ENCODE measurements at regions not wholly inside any gene's neighbourhood (a gene's known extent, or its start where the extent isn't known, plus 50 kb on each side); places are given as distances from the start of the nearest gene placed in this dataset.

- no peak for DNase-seq
These were observed 199.5 kb downstream of the NDFIP2 start for GRCh38 chr13:79680485-79680884.

GRCh38 chr13:79679334-79679733, 198.4 kb downstream of the NDFIP2 start:
- peak; percentile 13 for DNase-seq

GRCh38 chr13:79678100-79678499, 197.1 kb downstream of the NDFIP2 start:
- no peak for DNase-seq

- no peak for DNase-seq
These were observed 195.1 kb downstream of the NDFIP2 start for GRCh38 chr13:79675931-79676660.

DNA sequence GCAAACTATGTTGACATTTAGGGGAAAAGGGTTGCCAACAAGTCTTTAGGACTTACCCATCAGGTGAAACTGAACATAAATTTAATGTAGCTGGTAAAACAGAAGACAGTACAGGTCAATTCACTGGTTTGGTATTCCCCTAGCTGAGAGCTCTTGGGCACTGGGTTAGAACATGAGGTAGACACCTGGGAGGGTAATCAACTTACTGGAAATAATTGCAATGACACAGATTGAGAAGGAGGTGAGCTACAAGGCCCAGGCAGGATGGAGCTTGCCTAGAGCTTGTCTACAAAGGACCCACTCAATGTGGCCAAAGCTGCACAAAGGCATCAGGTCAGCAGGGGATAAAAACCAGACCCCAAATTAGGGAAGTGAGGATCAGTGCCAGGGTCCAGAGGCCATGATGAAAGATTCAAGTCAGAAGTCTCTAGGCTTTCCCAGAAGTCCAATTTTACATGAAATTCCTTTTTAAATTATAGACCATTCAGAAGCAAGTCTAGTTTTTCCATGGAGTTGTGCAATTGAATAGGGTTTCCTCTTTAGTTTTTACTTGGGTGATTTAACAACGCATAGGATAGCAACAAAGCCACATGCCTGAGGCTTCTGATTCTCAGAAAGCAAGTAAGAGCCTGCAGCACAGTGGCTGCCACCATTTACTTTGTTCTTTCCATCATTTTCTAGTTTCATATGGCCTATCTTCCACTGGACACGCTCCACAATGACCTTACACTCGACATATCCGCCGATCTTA, 194.0 kb downstream of the NDFIP2 start:
- no peak for DNase-seq

DNA sequence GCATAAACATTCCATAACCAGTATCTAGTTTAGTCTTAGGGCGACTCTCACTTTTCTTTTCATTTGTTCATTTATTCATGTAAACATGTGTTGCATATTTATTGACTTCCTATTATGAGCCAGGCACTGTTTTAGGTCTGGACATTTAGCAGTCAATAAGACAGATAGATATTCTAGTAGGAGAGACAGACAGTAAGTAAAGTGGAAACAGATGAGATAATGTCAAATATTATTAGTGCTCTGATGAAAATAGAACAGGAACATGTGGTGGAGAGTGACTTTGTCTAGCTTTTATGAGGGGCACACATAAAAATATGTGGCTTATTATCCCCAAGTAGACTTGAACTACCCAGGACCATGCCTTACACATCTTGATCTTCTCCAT, 193.0 kb downstream of the NDFIP2 start:
- DNase-seq = no peak

DNA sequence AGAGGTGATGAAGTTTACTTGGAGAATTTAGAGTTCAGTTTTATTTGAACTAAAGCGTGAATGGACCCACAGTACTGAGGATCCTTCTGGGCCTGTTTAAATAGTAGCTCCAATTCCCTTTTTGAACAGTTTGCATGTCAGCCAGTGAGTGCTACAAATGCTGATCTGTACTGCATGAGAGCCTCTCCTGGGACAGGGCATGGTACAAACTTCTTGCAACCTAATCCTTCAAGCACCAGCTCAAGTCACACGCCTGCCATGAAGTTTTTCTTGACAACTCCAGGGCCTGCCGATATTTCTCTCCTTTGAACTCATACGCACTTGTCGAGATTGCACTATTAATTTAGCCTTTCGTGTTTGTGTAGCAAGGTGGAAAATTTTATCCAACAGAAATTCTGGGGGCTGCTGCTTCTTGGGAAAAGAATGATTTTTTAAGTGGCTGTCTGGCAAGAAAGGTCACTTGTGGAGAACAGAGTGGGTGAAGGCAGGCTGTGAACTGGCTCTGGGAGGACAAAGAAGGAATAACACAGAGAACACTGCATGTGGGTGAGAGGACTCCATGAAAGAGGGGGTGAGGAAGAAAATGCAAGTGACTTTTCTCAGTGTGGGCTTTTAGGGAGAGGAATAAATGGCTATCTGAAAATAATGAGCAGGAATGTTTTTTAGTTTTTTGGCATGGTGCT, 192.5 kb downstream of the NDFIP2 start:
- DNase-seq = no peak

DNA sequence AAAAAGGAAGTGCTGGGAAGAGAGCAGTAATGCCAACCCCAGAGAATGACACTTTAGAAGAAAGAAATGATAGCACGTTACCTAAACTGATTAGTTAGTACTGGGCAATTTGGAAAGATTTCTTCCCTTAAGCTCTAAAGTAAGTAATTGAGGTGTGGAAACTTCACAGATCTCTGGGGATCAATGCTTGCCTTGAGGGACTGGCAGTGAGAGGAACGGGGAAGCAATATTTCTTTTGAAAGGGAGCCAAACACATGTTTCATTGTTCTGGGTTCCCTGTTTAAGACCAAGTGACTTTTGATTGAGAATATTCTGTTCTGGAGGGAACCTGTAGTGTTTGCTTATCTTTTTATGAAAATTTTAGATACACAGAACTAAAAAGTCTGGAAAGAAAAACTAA, 190.5 kb downstream of the NDFIP2 start:
- DNase-seq = no peak

DNA sequence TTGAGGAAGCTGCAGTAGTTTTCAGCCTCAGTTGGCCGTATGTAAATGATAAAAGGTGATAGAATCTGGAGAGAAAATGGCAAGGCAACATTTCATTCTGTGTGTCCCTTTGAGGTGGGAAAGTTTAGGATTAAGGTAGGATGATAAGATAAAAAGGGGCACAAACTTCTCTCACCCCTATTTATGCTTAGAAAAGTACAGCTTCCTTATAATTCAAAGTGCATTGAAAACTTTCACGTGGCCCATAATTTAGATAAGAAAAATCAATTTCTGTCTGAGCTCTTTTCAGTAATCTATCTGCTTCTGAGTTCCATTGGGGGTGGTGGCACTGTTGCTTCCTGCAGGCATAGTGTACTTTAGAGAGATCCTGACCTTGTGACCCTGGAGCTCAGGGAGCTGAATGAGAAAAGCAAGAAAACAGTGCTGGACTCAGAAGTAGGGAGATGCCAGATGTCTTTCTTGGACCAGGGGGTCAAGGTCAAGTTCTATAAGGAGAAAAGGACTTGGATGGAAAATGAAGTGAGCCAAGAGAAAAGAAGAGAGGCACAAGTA, 187.3 kb downstream of the NDFIP2 start:
- DNase-seq = no peak

DNA sequence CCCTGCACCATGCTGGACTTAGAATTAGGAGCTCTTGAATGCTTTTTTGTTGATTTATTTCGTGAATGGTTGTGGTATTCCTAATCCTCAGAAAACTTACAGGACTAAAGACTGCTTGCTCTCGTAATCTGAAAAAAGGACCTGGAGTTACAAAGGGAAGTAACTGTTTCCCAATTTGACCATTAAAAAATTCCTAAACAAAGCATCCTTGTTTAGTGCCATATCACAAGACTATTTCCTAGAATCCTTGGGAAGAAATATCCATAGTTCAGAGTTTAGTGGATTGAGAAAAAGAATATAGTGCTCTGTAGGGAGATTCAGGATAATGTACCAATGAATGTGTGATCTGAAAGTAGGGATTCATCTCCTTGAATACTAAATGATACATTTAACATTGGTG, 186.8 kb downstream of the NDFIP2 start:
- no peak for DNase-seq

GRCh38 chr13:79663977-79664636, 183.2 kb downstream of the NDFIP2 start:
- DNase-seq = no peak

GRCh38 chr13:79663435-79663834, 182.5 kb downstream of the NDFIP2 start:
- no peak for DNase-seq

DNA sequence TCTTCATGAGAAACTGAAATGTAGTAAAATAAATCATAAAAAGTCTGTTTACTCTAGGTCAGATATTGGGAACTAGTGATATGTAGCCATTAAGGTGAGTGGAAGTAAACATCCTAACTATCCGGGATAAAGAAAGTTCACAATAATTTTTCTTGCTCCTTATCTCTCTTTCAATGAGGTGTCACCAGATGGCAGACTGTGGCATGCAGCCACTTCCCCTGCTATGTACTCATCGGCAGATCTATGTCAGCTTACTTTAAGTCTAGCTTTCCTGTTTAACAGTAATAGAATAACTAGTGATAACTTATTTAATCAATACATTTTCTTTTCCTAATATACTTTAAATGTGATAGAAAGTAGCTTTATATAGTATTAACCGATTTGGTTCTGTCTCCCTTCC, 181.9 kb downstream of the NDFIP2 start:
- DNase-seq = no peak

GRCh38 chr13:79660361-79660760, 179.4 kb downstream of the NDFIP2 start:
- no peak for DNase-seq

DNA sequence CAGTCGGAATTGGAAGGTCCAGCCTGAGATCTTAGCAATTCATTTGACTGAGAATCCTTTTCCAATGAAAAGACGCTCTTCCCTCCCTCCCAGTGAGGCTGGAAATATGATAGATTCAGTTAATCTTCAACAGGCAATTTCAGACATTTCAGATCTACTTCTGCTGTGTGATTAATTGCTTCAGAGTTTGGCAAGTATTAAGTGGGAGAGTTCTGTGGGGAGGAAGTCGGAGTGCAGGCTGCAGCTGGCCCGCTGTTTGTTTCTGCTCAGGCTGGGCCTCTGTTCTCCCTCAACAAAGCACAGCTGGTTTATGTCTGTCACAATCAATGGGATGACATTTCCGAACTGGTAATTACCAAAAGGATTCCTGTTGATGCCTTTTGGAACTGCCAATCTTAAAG, 178.2 kb downstream of the NDFIP2 start:
- DNase-seq = no peak

DNA sequence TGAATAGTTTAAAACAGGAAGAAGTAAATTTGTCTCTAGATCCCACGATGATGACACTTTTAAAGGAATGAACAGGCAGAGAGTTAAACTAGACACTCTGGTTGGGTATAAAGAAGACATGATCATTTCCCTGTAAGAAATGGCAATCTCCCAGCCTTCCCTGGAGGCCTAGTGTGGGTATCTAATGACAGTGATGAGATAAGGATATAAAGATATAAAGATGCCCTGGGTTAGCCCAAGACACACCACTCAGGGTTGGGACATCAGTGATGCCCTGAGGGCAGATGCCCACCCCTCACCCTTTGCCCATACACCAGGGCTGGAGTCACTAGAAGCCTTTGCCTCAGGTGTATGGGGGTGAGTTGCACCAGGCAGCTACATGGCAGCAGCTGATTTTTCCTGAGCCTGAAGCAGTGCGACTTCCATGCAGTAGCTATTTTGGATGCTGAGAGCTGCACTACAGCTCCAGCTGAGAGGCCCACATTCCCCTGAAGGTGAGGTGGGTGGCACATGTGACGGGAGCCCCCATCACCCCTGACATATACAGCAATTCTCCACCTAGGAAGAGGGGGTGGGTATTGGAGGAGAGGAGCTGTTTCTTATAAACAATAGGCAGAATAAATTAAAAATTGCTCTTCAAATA, 177.5 kb downstream of the NDFIP2 start:
- DNase-seq = no peak

DNA sequence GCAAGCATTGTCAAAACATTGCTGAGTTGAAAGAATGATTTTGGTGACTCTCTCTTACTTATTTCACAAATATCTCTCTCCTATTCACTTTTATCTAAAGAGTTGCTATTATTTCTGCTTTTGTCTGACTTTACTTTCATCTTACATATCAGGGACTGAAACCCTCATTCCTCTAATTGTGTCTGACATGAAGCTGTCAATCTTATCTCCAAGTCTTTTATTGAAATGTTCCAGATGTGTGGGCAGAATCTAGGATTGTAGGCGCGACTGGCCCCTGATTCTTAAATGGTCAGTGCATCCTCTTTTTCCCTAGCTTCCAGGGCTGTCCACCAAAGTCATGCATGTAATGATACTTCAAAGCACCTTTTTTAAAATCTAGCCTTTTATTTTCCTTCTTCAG, 174.6 kb downstream of the NDFIP2 start:
- no peak for DNase-seq

GRCh38 chr13:79654520-79654919, 173.6 kb downstream of the NDFIP2 start:
- no peak for DNase-seq

GRCh38 chr13:79650688-79651087, 169.7 kb downstream of the NDFIP2 start:
- no peak for DNase-seq

- no peak for DNase-seq
These were observed 167.2 kb downstream of the NDFIP2 start for GRCh38 chr13:79648191-79648590.

DNA sequence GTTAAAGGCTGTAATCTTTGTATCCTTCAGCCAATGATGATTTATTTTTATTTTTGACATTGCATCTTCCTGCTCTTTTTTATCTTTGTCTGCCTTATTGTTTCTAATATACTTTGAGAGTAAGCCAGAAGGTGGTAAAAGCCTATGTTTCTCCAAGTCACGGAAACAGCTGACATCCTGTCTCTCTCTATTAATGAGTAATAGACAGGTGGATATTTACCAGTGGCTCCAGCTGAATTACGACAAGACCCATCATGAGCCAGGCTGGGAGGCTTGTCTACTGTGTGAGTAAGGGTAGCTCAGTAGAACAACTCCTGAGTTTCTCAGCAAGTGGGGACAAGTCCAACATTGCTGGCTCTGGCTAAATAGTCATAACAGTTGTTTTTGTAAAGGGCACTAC, 166.6 kb downstream of the NDFIP2 start:
- DNase-seq = no peak

DNA sequence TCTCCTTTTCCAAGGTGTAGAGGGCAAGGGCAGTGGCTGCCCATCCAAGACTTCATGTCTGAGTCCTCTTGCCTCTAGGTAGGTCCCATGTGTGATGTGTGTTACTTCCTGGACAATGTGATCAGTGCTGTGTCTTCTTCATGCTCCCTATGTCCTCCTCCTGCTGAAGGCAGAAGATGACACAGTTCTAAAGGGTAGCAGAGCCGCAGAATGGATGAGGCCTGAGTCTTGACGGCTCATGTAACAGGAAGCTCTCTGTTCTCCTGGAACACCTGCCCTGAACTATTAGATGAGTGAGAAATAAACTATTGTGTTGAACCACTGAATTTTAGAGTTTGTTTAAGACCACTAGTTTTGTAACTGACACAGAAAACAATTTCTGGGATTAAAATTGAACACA, 165.9 kb downstream of the NDFIP2 start:
- no peak for DNase-seq

GRCh38 chr13:79645569-79645968, 164.6 kb downstream of the NDFIP2 start:
- DNase-seq = no peak
